ES-I3 (cell line): ENCODE measurements at regions not wholly inside any gene's neighbourhood (a gene's known extent, or its start where the extent isn't known, plus 50 kb on each side); places are given as distances from the start of the nearest gene placed in this dataset.
A peak's percentile ranks its signal among the peaks of the same experiment; 100 is the strongest.

Experiments used
- H3K36me3 ChIP-seq: 2 replicates; pipeline ENCODE4 v1.6.1; 2013; ENCODE audit warnings: mild to moderate bottlenecking, low read length, control low read depth, moderate library complexity; ENCODE audit not compliant: insufficient read depth
- H3K4me1 ChIP-seq: 2 replicates; pipeline ENCODE4 v1.6.1; 2013; ENCODE audit warnings: mild to moderate bottlenecking, control low read depth, low read length; ENCODE audit not compliant: insufficient read depth
- H3K9ac ChIP-seq: 2 replicates; pipeline ENCODE4 v1.6.1; 2013; ENCODE audit warnings: low read depth, mild to moderate bottlenecking, low read length, moderate library complexity
- H3K9me3 ChIP-seq: 2 replicates; pipeline ENCODE4 v1.6.1; 2013; ENCODE audit warnings: mild to moderate bottlenecking, low read length, moderate library complexity; ENCODE audit not compliant: control insufficient read depth, insufficient read depth

DNA sequence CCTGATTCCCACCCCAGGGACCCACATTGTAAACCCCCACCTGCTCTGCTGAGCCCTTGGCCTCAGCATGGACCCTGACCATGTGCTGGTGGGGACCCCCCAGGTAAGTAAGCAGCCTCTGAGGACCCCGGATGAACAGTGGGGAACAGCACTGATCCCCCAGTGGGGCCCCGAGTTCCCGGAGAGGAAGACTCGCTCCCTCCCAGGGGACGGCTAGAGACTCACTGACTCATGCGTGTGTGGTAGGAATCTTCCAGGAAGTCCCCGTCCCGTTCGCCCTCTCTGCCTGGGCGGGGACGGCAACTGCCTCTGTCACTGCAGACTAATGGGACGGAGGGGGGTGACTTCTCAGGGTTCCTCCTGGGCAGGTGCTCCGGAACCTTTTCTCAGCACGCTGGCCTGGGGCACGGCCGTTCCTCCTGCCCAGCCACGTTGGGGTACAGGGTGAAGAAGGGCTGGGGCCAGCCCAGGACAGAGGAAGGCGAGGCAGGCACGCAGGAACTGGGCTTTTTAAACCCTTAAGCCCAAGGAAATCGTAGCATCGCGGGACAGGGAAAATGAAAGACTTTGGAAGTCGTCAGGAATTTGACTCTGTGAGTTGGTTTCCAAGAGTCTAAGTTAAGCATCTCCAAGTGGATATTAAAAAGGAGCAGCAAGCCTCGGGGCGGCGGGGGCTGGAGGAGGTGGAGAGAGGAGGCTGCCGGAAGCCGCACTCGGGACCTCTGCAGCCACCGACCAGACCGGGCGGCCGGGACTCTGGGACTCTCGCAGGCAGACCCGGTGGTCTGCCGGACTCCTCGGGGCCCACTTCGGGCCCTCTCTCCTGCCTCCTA lies 178.7 kb downstream of the SEC14L1 start:
- no peaks in the 10 kb centered on the region for H3K9me3 ChIP-seq
- H3K36me3 ChIP-seq = no peaks in the 10 kb centered on the region
- peak overlapping the region; percentile 27; the same call in 1 of the 2 replicates for H3K9ac ChIP-seq
- peaks cover 52% of the 10 kb centered on the region; the same call in 1 of the 2 replicates for H3K4me1 ChIP-seq

DNA sequence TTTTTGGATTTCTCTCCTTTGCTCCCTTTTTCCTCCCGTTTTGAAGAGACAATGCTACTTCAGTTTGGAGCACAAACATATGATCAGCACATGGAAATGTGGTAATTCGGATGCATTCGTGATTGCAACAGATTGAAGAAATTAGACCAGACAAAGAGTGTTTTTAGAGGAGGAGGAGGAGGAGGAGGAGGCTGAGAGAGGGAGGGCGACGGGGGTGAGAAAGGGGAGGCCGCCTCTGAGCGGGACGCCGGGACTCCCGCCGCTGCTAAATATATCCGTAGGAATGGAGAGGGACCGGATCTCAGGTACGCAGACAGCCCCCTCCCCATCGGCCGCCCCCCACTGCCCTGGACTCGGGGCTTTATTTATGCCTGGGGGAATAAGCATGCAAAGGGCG lies 179.3 kb downstream of the SEC14L1 start:
- H3K36me3 ChIP-seq = no peaks in the 10 kb centered on the region
- peak overlapping the region; percentile 27; the same call in 1 of the 2 replicates for H3K9ac ChIP-seq
- no peaks in the 10 kb centered on the region for H3K9me3 ChIP-seq
- peaks cover 55% of the 10 kb centered on the region; the same call in 1 of the 2 replicates for H3K4me1 ChIP-seq

DNA sequence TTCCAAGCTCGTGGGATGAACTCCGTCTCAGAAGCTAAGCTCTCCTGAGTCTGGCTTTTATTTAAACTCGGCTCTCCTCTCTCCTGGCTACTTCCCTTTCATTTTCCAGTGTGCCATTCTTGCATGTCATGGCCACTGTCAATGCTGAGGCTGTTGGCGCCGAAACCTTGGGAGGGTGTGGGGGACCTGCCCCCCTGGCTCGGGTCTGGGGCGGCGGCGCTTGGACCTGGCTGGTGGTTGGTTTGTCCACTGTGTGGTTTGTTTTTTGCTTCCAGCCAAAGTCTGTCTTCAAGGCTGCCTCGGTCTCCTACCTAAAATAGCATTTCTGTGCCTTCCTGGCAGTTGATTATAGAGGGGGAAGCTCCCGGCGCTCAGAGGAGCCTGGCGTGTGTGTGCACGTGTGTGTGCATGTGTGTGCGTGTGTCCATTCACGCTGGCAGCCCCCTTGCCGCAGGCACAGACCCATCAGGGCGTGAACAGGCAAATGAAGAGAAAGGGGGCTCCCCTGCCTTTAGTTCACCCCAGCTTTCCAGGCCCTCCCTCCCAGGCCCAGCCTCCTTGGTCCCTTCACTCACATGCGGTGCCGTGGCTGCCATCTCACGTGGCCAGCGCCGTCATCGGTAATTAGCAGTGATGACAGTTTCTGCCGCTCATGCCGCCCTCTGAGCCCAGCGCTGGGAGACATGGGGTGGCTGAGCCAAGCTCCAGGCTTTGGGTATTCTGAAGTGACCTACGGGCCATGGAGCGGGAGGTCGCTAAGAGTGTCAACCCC lies 179.9 kb downstream of the SEC14L1 start:
- Histone ChIP-seq H3K9me3 (no peaks in the 10 kb centered on the region), H3K4me1 (peaks cover 59% of the 10 kb centered on the region; the same call in 1 of the 2 replicates), H3K36me3 (no peaks in the 10 kb centered on the region), H3K9ac (peak overlapping the region; percentile 27; the same call in 1 of the 2 replicates)

DNA sequence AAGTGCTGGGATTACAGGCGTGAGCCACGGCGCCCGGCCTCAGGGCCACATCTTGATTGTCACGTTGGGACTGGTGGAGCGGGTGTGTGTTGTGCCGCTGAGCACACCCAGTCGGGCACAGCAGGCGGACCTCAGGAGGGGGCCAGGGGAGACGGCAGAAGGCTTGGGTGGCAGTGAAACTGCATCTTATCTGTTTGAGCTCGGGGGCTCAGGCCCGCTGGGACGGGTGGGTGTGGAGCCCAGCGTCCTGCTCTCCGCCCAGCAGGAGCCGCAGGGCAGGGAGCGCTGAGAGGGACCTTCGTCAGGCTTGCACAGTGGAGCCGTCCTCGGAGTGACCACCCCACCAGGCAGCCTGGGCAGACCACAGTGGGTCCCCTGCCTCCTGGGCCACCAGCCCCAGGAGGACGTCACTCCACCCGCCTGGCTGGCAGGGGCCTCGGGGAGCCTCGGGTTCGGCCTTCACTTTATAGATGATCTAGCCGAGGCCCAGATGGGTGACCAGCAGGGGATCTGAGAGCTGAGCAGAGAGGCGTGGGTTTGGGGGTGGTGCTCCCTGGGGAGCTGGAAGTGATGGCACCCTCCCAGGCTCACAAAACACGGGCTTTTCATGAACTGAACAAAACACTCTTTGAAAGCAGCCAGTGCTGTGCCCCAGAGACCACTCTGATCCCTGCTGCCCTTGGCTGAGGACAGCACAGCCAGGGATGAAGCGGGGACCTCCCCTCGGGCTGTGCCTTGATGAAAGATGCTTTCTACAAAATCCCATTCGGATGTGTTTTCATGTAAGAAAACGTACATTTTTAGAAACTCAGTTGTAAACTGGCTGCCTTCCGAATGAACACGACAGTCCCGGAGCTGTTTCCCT lies 181.1 kb downstream of the SEC14L1 start:
- H3K4me1 ChIP-seq = peaks cover 57% of the 10 kb centered on the region; the same call in 1 of the 2 replicates
- H3K9me3 ChIP-seq = no peaks in the 10 kb centered on the region
- H3K9ac ChIP-seq = no peak overlapping the region
- no peaks in the 10 kb centered on the region for H3K36me3 ChIP-seq

DNA sequence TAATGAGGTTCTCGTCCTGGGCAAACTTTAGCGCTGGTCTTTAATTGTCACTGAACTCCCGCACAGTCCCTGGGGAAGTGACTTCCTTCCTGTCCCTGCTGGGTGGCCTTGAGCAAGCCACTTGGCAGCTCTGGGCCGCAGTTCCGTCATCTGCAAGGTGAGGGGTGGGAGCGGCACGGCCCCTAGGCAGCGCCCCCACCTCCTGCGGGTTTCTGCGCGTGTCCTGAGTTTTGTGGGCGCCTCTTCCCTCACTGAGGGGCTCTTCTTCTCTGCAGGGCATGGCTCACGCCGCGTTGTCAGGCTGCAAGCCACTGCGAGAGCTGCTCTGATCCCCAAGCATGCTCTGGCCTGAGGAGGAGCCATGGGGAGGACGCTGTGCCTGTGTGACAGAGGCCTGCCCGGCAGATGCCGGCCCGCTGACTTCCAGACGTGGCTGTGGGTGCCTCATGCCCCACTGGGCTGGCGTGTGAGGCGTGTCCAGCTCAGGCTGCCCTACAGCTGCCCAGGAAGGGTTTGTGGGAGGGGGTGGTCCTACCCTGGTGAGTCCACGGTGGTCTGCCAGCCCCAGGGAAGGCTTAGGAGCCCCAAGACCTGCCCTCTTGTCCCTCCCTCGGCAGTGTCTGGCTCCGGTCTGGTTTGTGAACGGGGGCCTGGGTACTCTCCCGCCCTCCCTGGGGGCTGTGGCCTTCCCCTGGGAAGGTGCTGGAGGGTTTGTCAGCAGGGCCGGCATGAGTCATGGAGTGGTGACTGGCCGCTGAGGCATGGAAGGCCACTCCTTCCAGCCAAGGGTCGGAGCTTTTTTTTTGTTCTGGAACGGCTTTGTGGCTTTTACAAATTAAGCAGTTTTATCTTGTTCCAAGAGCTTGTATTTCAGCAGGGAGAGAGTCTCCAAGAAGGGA lies 182.0 kb downstream of the SEC14L1 start:
- Histone ChIP-seq H3K9ac (peak overlapping the region; percentile 29), H3K9me3 (no peaks in the 10 kb centered on the region), H3K4me1 (peaks cover 57% of the 10 kb centered on the region; the same call in 1 of the 2 replicates), H3K36me3 (no peaks in the 10 kb centered on the region)

DNA sequence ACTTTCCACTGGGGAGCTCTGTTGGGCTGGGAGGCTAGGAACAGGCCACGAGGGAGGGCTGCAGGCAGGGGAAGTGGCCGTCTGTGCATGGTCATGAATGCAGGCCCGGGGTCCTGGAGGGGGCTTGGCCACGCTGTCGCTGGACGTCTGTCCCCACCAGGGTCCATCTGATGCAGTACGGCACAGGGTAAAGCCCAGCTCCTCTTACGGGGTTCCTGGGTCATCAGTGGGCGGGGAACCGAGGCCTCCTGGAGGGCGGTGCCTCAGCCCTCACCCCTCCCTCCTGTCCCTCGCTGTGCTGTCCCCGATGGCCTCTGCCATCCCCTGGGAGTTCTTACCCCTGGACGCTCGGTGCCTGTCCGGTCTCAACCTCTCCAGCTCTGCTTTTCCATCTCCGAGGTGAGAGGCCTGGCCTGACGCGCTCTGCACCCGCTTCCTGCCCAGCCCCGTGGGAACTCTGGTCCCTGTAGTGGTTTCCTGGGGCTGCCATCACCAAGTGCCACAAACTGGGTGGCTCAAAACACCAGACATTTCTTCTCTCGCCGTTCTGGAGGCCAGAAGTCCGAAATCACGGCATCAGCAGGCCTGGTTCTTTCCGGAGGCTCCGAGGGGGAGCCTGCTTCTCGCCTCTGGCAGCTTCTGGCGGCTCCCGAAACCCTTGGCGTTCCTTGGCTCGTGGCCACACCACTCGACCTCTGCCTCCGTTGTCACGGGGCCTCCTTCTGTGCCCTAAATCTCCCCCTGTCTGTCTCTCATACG lies 182.8 kb downstream of the SEC14L1 start:
- Histone ChIP-seq H3K36me3 (no peaks in the 10 kb centered on the region), H3K4me1 (peaks cover 51% of the 10 kb centered on the region; the same call in 1 of the 2 replicates), H3K9me3 (no peaks in the 10 kb centered on the region), H3K9ac (peak overlapping the region; percentile 22)

DNA sequence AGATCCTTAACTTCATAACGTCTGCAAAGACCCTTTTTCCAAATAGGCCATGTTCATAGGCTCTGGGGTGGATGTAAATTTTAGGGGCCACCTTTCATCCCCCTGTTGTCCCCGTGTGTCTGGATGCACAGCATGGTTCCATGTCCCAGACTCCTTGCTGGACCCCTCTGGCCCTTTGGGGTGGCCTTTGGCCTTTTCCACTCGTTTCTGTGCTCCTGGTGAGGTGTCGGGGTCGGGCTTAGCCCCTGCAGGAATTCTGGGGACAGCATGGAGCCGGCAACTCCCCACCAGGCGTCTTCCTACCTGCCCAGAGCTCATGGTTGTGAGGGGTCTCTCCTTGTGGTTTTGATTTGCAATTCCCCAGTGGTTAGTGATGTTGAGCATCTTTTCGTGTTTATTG lies 183.5 kb downstream of the SEC14L1 start:
- Histone ChIP-seq H3K36me3 (no peaks in the 10 kb centered on the region), H3K9ac (no peak overlapping the region), H3K9me3 (no peaks in the 10 kb centered on the region), H3K4me1 (peaks cover 45% of the 10 kb centered on the region; the same call in 1 of the 2 replicates)

DNA sequence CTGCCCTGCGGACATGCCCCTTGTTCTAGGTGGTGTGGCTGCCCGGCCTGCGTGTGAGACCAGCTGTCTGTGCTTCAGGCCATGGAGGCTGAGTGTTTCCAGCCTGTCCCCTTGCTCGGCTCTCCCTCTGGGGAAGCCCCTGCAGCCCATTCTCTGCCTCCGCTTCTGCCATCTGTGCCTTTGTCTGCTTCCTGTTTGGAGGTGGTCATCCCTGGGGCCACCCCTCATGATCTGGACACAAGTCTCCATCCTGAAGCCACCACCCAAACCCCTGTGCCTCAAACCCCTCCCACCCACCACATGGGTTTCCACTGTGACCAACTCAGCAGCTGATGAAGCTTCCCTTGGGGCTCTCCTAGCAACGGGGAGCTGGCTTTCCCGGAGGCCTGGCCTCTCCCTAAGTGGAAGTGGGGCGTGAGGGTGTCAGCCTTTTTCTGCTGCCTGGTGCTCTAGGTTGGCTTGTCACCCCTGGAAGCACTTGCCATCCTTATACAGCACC lies 184.9 kb downstream of the SEC14L1 start:
- Histone ChIP-seq H3K9ac (no peak overlapping the region), H3K36me3 (no peaks in the 10 kb centered on the region), H3K4me1 (peaks cover 41% of the 10 kb centered on the region; the same call in 1 of the 2 replicates), H3K9me3 (no peaks in the 10 kb centered on the region)

DNA sequence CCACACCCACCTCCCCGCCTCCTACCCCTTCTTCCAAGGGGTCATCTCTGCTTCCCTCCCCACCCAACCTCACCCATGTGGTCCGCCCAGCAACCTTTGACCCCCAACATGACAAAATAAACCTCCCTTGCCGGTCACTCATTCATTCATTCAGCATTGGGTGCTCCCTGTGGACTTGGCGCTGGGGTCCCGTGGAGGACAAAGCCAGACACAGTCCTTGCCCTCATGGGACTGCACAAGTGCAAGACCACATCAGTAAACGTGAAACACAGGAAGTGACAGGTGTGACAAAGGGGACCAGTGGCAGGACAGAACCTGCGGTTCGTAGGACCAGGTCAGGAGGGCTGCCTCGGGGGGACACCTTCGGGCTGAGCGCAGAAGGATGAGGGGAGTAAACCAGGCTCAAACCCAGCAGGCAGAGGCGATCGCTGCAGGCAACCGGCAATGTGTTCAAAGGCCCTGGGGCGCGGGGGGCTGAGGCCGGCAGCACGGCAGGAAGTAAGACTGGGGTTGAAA lies 185.4 kb downstream of the SEC14L1 start:
- H3K4me1 ChIP-seq = peaks cover 38% of the 10 kb centered on the region; the same call in 1 of the 2 replicates
- no peak overlapping the region for H3K9ac ChIP-seq
- no peaks in the 10 kb centered on the region for H3K36me3 ChIP-seq

DNA sequence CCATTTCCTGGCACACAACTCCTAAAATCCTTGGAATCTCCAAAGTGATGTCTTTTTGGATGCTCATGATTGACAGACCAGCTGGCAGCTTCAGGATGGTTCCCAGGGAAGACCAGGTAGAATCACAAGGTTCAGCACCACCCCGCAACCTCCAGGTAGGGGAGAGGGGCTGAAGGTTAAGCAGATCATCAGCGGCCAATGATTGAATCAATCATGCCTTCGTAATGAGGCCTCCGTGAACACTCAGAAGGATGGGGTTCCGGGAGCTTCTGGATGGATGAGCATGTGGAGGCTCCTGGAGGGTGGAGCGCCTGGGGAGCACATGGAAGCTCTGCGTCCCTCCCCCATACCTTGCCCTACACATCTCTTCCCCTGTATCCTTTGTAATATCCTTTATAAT lies 185.9 kb downstream of the SEC14L1 start:
- Histone ChIP-seq H3K36me3 (no peaks in the 10 kb centered on the region), H3K9ac (no peak overlapping the region), H3K4me1 (peaks cover 36% of the 10 kb centered on the region; the same call in 1 of the 2 replicates), H3K9me3 (no peaks in the 10 kb centered on the region)

More for the DNA sequence above, 185.4 kb downstream of the SEC14L1 start:
- no peaks in the 10 kb centered on the region for H3K9me3 ChIP-seq

DNA sequence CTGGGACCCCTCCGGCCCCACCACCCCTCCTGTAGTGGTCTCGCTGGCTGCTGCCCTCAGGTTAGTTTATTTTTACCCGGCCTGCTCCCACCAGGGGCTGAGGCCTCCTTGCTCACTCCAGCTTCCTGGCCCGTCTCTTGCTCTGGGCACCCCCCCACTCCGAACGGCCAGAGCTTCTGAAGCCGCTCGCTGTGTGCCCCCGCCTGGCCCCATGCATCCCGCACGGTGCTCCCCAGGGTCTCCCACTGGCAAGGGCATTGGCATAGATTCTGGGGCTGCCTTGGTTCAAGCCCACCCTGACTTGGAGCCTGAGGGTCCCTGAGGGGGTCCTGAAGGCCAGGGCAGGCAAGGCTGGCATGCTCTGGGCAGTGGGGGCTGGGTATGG lies 186.4 kb downstream of the SEC14L1 start:
- H3K4me1 ChIP-seq = peaks cover 31% of the 10 kb centered on the region; the same call in 1 of the 2 replicates

More for the DNA sequence above, 186.4 kb downstream of the SEC14L1 start:
- H3K9me3 ChIP-seq = no peaks in the 10 kb centered on the region
- no peaks in the 10 kb centered on the region for H3K36me3 ChIP-seq
- no peak overlapping the region for H3K9ac ChIP-seq
